ENCODE measurements at regions not wholly inside any gene's neighbourhood (a gene's known extent, or its start where the extent isn't known, plus 50 kb on each side); places are given as distances from the start of the nearest gene placed in this dataset.

DNA sequence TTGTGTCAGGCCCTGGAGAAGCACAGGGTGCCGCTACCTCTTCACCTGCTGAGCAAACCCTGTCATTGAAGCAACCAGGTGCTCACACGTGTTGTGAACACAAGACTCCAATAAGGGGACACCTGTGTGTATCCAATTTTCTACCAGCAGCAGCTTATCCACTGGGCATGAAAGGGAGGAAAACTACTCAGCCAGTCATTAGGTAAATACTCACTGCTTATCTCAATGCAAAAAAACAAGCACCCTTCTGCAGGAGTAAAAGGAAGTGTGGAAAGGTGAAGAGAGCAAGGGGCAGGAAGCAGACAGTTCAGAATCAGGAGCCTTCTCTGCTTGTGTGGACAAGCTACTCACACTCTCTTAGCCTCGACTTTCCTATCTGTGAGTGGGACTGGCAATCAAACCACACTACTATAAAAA is 148.9 kb downstream of the ETS2 start (continued):
- TF ChIP-seq, protein P1, sequence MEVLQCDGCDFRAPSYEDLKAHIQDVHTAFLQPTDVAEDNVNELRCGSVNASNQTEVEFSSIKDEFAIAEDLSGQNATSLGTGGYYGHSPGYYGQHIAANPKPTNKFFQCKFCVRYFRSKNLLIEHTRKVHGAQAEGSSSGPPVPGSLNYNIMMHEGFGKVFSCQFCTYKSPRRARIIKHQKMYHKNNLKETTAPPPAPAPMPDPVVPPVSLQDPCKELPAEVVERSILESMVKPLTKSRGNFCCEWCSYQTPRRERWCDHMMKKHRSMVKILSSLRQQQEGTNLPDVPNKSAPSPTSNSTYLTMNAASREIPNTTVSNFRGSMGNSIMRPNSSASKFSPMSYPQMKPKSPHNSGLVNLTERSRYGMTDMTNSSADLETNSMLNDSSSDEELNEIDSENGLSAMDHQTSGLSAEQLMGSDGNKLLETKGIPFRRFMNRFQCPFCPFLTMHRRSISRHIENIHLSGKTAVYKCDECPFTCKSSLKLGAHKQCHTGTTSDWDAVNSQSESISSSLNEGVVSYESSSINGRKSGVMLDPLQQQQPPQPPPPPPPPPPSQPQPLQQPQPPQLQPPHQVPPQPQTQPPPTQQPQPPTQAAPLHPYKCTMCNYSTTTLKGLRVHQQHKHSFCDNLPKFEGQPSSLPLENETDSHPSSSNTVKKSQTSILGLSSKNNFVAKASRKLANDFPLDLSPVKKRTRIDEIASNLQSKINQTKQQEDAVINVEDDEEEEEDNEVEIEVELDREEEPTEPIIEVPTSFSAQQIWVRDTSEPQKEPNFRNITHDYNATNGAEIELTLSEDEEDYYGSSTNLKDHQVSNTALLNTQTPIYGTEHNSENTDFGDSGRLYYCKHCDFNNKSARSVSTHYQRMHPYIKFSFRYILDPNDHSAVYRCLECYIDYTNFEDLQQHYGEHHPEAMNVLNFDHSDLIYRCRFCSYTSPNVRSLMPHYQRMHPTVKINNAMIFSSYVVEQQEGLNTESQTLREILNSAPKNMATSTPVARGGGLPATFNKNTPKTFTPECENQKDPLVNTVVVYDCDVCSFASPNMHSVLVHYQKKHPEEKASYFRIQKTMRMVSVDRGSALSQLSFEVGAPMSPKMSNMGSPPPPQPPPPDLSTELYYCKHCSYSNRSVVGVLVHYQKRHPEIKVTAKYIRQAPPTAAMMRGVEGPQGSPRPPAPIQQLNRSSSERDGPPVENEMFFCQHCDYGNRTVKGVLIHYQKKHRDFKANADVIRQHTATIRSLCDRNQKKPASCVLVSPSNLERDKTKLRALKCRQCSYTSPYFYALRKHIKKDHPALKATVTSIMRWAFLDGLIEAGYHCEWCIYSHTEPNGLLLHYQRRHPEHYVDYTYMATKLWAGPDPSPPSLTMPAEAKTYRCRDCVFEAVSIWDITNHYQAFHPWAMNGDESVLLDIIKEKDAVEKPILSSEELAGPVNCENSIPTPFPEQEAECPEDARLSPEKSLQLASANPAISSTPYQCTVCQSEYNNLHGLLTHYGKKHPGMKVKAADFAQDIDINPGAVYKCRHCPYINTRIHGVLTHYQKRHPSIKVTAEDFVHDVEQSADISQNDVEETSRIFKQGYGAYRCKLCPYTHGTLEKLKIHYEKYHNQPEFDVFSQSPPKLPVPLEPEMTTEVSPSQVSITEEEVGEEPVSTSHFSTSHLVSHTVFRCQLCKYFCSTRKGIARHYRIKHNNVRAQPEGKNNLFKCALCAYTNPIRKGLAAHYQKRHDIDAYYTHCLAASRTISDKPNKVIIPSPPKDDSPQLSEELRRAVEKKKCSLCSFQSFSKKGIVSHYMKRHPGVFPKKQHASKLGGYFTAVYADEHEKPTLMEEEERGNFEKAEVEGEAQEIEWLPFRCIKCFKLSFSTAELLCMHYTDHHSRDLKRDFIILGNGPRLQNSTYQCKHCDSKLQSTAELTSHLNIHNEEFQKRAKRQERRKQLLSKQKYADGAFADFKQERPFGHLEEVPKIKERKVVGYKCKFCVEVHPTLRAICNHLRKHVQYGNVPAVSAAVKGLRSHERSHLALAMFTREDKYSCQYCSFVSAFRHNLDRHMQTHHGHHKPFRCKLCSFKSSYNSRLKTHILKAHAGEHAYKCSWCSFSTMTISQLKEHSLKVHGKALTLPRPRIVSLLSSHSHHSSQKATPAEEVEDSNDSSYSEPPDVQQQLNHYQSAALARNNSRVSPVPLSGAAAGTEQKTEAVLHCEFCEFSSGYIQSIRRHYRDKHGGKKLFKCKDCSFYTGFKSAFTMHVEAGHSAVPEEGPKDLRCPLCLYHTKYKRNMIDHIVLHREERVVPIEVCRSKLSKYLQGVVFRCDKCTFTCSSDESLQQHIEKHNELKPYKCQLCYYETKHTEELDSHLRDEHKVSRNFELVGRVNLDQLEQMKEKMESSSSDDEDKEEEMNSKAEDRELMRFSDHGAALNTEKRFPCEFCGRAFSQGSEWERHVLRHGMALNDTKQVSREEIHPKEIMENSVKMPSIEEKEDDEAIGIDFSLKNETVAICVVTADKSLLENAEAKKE (CRISPR knock-in tag; IDR thresholded peaks at IDR 0.05), result no peak
- TF ChIP-seq CREB1 (CRISPR knock-in tag; IDR thresholded peaks at IDR 0.05; ENCODE audit: low read depth) (no peak), ZNF114 (CRISPR knock-in tag; IDR thresholded peaks at IDR 0.05) (no peak), ZNF331 (CRISPR knock-in tag; IDR thresholded peaks at IDR 0.05; ENCODE audit: low read depth) (no peak), STAT1 (IDR thresholded peaks at IDR 0.05; ENCODE audit: unreplicated experiment) (no peak)
- TF ChIP-seq, protein P2, sequence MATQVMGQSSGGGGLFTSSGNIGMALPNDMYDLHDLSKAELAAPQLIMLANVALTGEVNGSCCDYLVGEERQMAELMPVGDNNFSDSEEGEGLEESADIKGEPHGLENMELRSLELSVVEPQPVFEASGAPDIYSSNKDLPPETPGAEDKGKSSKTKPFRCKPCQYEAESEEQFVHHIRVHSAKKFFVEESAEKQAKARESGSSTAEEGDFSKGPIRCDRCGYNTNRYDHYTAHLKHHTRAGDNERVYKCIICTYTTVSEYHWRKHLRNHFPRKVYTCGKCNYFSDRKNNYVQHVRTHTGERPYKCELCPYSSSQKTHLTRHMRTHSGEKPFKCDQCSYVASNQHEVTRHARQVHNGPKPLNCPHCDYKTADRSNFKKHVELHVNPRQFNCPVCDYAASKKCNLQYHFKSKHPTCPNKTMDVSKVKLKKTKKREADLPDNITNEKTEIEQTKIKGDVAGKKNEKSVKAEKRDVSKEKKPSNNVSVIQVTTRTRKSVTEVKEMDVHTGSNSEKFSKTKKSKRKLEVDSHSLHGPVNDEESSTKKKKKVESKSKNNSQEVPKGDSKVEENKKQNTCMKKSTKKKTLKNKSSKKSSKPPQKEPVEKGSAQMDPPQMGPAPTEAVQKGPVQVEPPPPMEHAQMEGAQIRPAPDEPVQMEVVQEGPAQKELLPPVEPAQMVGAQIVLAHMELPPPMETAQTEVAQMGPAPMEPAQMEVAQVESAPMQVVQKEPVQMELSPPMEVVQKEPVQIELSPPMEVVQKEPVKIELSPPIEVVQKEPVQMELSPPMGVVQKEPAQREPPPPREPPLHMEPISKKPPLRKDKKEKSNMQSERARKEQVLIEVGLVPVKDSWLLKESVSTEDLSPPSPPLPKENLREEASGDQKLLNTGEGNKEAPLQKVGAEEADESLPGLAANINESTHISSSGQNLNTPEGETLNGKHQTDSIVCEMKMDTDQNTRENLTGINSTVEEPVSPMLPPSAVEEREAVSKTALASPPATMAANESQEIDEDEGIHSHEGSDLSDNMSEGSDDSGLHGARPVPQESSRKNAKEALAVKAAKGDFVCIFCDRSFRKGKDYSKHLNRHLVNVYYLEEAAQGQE (IDR thresholded peaks at IDR 0.05; ENCODE audit: unreplicated experiment), result no peak

DNA sequence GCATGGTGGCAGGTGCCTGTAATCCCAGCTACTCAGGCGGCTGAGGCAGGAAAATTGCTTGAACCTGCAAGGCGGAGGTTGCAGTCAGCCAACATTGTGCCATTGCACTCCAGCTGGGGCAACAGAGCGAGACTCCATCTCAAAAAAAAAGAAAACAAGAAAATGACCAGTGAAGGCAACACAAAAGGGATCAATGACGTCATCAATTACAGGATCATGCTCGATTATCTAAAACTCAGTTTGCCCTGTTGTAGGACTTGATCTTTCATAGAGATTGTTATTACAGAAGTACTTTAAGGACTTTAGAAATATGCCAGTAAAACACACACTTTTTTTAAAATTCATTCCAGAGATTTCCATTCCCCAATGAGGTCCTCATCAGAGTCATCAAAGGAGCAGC is 147.8 kb downstream of the ETS2 start:
- no peaks in the 10 kb centered on the region for H3K4me1 ChIP-seq (ENCODE audit: insufficient read depth)
- H3K4me1 Mint-ChIP-seq, result peaks cover 5% of the 10 kb centered on the region
- TF ChIP-seq, protein P1 (CRISPR knock-in tag; IDR thresholded peaks at IDR 0.05), result no peak
- TF ChIP-seq NANOG (IDR thresholded peaks at IDR 0.05; ENCODE audit: borderline replicate concordance), result no peak

More for the DNA sequence above, 147.8 kb downstream of the ETS2 start:
- no peak overlapping the region for H2AFZ ChIP-seq
- no peaks in the 10 kb centered on the region for H3F3A ChIP-seq (replicated peaks; ENCODE audit: low read depth)
- no peaks in the 10 kb centered on the region for H3K79me2 ChIP-seq (replicated peaks; ENCODE audit: insufficient read depth)
- DNase-seq (ENCODE audit: low spot score) (no peak), ATAC-seq (no peak)
- no peaks in the 10 kb centered on the region for H3K27me3 ChIP-seq (ENCODE audit: insufficient read depth)
- Mint-ChIP-seq H3K9me3 (no peaks in the 10 kb centered on the region), H3K4me3 (no peak overlapping the region), H3K36me3 (ENCODE audit: low read depth) (no peaks in the 10 kb centered on the region), H3K27me3 (ENCODE audit: insufficient read depth, low read depth, poor library complexity) (peaks cover 3% of the 10 kb centered on the region), H3K27ac (no peak overlapping the region)
- no peak overlapping the region for H3K4me3 ChIP-seq
- no peaks in the 10 kb centered on the region for H3K36me3 ChIP-seq (ENCODE audit: insufficient read depth)
- peaks cover 12% of the 10 kb centered on the region; the same call in 1 of the 2 replicates for H3K9me2 ChIP-seq (ENCODE audit: insufficient read depth)
- H3K27ac ChIP-seq (ENCODE audit: low read depth), result no peak overlapping the region
- no peak overlapping the region for H3K4me2 ChIP-seq
- H4K20me1 ChIP-seq (replicated peaks; ENCODE audit: insufficient read depth), result no peaks in the 10 kb centered on the region
